GM12865 (cell line): ENCODE measurements at regions not wholly inside any gene's neighbourhood (a gene's known extent, or its start where the extent isn't known, plus 50 kb on each side); places are given as distances from the start of the nearest gene placed in this dataset.
"Not testable (repeated sequence)": the region's sequence is repeated elsewhere in the genome, so short reads cannot be mapped to it uniquely, and the experiment has no call there.

Experiments used
- DNase-seq: peaks from one replicate; pipeline ENCODE4 v3.0.0; 2010; ENCODE audit warnings: low read depth
- H3K4me3 ChIP-seq: 2 replicates; pipeline ENCODE4 v1.5.1; 2011; ENCODE audit warnings: mild to moderate bottlenecking, low read depth, low read length, control low read depth
- CTCF ChIP-seq: IDR thresholded peaks from 2 replicates; pipeline ENCODE4 v1.5.1; 2011; ENCODE audit warnings: low read length, control low read depth, low read depth, inconsistent platforms; ENCODE audit not compliant: insufficient read depth; ENCODE audit errors: missing control alignments

- peak; percentile 11 for DNase-seq
- H3K4me3 ChIP-seq: no peak overlapping the region
- TF ChIP-seq CTCF: no peak
These were observed 327.0 kb upstream of the DKK2 start for GRCh38 chr4:107363125-107363524.

- no peak for DNase-seq
- no peak for TF ChIP-seq CTCF
- H3K4me3 ChIP-seq: no peak overlapping the region
These were observed 323.1 kb upstream of the DKK2 start for GRCh38 chr4:107359208-107359607.

- not testable (repeated sequence) for H3K4me3 ChIP-seq, DNase-seq
- peak; percentile 12 for TF ChIP-seq CTCF
These were observed 318.2 kb upstream of the DKK2 start for GRCh38 chr4:107354304-107354703.

- no peak for TF ChIP-seq CTCF
These were observed 315.1 kb upstream of the DKK2 start for GRCh38 chr4:107351196-107351595.

GRCh38 chr4:107349732-107350131 lies 313.6 kb upstream of the DKK2 start:
- no peak overlapping the region for H3K4me3 ChIP-seq
- no peak for TF ChIP-seq CTCF
- no peak for DNase-seq

More at GRCh38 chr4:107351196-107351595, 315.1 kb upstream of the DKK2 start:
- DNase-seq: no peak
- no peak overlapping the region for H3K4me3 ChIP-seq

GRCh38 chr4:107349266-107349665 lies 313.2 kb upstream of the DKK2 start:
- TF ChIP-seq CTCF: no peak
- no peak for DNase-seq
- H3K4me3 ChIP-seq: no peak overlapping the region
